Panc1 (cell line): ENCODE measurements at regions not wholly inside any gene's neighbourhood (a gene's known extent, or its start where the extent isn't known, plus 50 kb on each side); places are given as distances from the start of the nearest gene placed in this dataset.

Experiments
- ATAC-seq: fragments of 200-7000 bp; cut with Tn5 transposase; 2 replicates; pipeline ENCODE4 v1.9.1; 2020; ENCODE audit warnings: mild to moderate bottlenecking, moderate library complexity
- BruUV-seq: library from RNA; stranded (reverse); fragments of 400-500 nt; replicated peaks from 2 replicates; lab custom pipeline; 2021; lab: Mats Ljungman, UMichigan
- CTCF ChIA-PET: fragments of 300-600 bp; sonication (Branson Sonifier 250); formaldehyde crosslinking; loops from one replicate; lab custom pipeline; 2022; ENCODE audit warnings: antibody characterized with exemption; lab: Charles Lee
- POLR2A ChIA-PET: fragments of 300-600 bp; sonication (Branson Sonifier 250); formaldehyde crosslinking; loops from one replicate; lab custom pipeline; 2022; ENCODE audit warnings: antibody characterized with exemption; lab: Charles Lee
- DNase-seq: peaks from one replicate; pipeline ENCODE4 v3.0.0-alpha.2; 2010; ENCODE audit warnings: low read depth, low spot score
- H3K27ac ChIP-seq: 2 replicates; pipeline ENCODE4 v1.5.1; 2011; ENCODE audit warnings: mild to moderate bottlenecking, low read length, inconsistent platforms
- H3K27me3 ChIP-seq: fragments of 200-500 bp; sonication (Bioruptor generic); 2 replicates; pipeline ENCODE4 v1.6.0; 2014; ENCODE audit warnings: low read length, inconsistent platforms; ENCODE audit not compliant: control insufficient read depth, insufficient read depth
- H3K36me3 ChIP-seq: fragments of 200-500 bp; sonication (Bioruptor generic); 2 replicates; pipeline ENCODE4 v1.5.1; 2014; ENCODE audit warnings: inconsistent platforms, mild to moderate bottlenecking, low read length, moderate library complexity; ENCODE audit not compliant: control insufficient read depth, insufficient read depth
- H3K4me1 ChIP-seq: 2 replicates; pipeline ENCODE4 v1.5.1; 2011; ENCODE audit warnings: inconsistent platforms, mild to moderate bottlenecking, low read length, moderate library complexity; ENCODE audit not compliant: control insufficient read depth, insufficient read depth
- H3K4me3 ChIP-seq, 2 experiments: 2 replicates each; pipeline ENCODE4 v1.5.1; 2011 to 2012; ENCODE audit warnings: low read depth in 2 of 2, low read length in 2 of 2, mild to moderate bottlenecking in 2 of 2, inconsistent platforms in 1 of 2, moderate library complexity in 1 of 2
- H3K9me3 ChIP-seq: fragments of 200-500 bp; sonication (Bioruptor generic); 2 replicates; pipeline ENCODE4 v1.5.1; 2014; ENCODE audit warnings: low read depth, mild to moderate bottlenecking, inconsistent platforms, low read length, moderate library complexity; ENCODE audit not compliant: control insufficient read depth, insufficient read depth
- POLR2AphosphoS5 ChIP-seq: IDR thresholded peaks from 2 replicates; pipeline ENCODE4 v1.6.1; 2012; ENCODE audit warnings: mild to moderate bottlenecking, low read depth, low read length, moderate library complexity
- SIN3A ChIP-seq: IDR thresholded peaks from 2 replicates; pipeline ENCODE4 v1.6.1; 2012; ENCODE audit warnings: low read depth, mild to moderate bottlenecking, low read length, moderate library complexity, borderline replicate concordance; ENCODE audit not compliant: insufficient read depth
- TCF7L2 ChIP-seq: IDR thresholded peaks from 2 replicates; pipeline ENCODE4 v1.6.1; 2011; ENCODE audit warnings: mild to moderate bottlenecking, low read depth, low read length, inconsistent platforms
- in situ Hi-C: cut with HindIII; loops from 2 replicates; pipeline ENCODE4 v1.10.0; 2016; ENCODE audit warnings: low sequenced_read_pairs, low pct_unique_long_range_greater_than_20kb
- intact Hi-C: fragments of 100-400 bp; cut with micrococcal nuclease; formaldehyde crosslinking; loops from one replicate; pipeline ENCODE4 v1.10.0; 2022; ENCODE audit not compliant: unreplicated experiment
- TF ChIP-seq, protein P1 (sequence below), 2 experiments: IDR thresholded peaks; 2 replicates each; pipeline ENCODE4 v1.6.1; 2011 to 2012; ENCODE audit warnings: low read depth in 2 of 2, control low read depth in 1 of 2, low read length in 1 of 2, mild to moderate bottlenecking in 1 of 2, moderate library complexity in 1 of 2; ENCODE audit not compliant: insufficient read depth in 1 of 2
- TF ChIP-seq, protein P2 (sequence below): fragments of 450-650 bp; IDR thresholded peaks from 2 replicates; pipeline ENCODE4 v1.5.1; 2017; ENCODE audit warnings: mild to moderate bottlenecking

DNA sequence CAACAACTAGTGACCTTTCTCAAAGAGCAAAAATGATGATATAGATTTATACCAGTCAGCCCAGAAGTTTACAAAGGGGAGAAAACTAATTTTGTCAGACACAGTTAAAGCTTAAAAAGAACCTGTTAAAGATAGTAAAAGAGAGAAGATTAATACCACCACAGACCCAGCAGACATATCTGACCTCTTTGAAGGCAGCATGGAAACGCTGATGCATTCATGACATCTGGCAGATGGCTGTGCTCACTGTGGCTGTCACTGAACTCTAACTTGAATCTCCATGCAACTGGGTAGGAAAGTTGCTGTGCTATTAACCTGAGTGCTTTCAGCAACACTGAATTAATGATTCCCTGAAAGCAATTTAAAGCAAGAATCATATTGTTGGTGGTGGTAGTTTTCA lies 159.8 kb upstream of the PRDM1 start:
- Histone ChIP-seq H3K27ac (no peak overlapping the region), H3K4me3 (no peak overlapping the region), H3K27me3 (no peaks in the 10 kb centered on the region), H3K4me1 (no peaks in the 10 kb centered on the region), H3K9me3 (no peaks in the 10 kb centered on the region), H3K36me3 (no peaks in the 10 kb centered on the region)
- POLR2A ChIA-PET, result no interaction called here
- TF ChIP-seq POLR2AphosphoS5 (no peak), TCF7L2 (no peak), SIN3A (no peak)
- TF ChIP-seq, protein P1, sequence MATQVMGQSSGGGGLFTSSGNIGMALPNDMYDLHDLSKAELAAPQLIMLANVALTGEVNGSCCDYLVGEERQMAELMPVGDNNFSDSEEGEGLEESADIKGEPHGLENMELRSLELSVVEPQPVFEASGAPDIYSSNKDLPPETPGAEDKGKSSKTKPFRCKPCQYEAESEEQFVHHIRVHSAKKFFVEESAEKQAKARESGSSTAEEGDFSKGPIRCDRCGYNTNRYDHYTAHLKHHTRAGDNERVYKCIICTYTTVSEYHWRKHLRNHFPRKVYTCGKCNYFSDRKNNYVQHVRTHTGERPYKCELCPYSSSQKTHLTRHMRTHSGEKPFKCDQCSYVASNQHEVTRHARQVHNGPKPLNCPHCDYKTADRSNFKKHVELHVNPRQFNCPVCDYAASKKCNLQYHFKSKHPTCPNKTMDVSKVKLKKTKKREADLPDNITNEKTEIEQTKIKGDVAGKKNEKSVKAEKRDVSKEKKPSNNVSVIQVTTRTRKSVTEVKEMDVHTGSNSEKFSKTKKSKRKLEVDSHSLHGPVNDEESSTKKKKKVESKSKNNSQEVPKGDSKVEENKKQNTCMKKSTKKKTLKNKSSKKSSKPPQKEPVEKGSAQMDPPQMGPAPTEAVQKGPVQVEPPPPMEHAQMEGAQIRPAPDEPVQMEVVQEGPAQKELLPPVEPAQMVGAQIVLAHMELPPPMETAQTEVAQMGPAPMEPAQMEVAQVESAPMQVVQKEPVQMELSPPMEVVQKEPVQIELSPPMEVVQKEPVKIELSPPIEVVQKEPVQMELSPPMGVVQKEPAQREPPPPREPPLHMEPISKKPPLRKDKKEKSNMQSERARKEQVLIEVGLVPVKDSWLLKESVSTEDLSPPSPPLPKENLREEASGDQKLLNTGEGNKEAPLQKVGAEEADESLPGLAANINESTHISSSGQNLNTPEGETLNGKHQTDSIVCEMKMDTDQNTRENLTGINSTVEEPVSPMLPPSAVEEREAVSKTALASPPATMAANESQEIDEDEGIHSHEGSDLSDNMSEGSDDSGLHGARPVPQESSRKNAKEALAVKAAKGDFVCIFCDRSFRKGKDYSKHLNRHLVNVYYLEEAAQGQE (IDR thresholded peaks at IDR 0.05; ENCODE audit: insufficient read depth in 1 of 2, low read depth in 2 of 2, low read length in 1 of 2), result no peak
- TF ChIP-seq, protein P2, sequence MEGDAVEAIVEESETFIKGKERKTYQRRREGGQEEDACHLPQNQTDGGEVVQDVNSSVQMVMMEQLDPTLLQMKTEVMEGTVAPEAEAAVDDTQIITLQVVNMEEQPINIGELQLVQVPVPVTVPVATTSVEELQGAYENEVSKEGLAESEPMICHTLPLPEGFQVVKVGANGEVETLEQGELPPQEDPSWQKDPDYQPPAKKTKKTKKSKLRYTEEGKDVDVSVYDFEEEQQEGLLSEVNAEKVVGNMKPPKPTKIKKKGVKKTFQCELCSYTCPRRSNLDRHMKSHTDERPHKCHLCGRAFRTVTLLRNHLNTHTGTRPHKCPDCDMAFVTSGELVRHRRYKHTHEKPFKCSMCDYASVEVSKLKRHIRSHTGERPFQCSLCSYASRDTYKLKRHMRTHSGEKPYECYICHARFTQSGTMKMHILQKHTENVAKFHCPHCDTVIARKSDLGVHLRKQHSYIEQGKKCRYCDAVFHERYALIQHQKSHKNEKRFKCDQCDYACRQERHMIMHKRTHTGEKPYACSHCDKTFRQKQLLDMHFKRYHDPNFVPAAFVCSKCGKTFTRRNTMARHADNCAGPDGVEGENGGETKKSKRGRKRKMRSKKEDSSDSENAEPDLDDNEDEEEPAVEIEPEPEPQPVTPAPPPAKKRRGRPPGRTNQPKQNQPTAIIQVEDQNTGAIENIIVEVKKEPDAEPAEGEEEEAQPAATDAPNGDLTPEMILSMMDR, result no peak
- in situ Hi-C loops (no loop called here), intact Hi-C loops (no loop called here)
- ATAC-seq, result no peak
- CTCF ChIA-PET, result no interaction called here
- no peak for DNase-seq
- BruUV-seq, result no TSS peak

DNA sequence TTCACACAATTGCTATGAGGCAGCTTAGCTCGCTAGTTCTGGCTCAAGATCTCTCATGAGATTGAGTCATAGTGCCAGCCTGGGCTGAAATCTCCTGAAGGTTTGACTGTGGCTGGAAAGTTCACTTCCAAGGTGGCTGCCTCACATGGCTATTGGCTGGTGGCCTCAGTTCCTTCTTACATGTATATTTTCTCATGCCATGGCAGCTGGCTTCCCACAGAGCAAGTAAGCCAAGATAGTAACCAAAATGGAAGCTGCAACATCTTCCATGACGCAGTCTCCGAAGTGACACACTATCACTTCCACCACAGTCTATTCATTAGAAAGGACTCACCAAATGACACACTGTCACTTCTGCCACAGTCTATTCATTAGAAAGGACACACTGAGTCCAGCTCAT lies 160.4 kb upstream of the PRDM1 start:
- intact Hi-C loops (no loop called here), in situ Hi-C loops (no loop called here)
- H3K27ac ChIP-seq, result no peak overlapping the region
- ChIA-PET POLR2A (no interaction called here), CTCF (no interaction called here)
- TF ChIP-seq POLR2AphosphoS5, result no peak
- TF ChIP-seq, protein P2, result no peak
- no peak for TF ChIP-seq TCF7L2
- TF ChIP-seq SIN3A, result no peak
- TF ChIP-seq, protein P1 (IDR thresholded peaks at IDR 0.05; ENCODE audit: insufficient read depth in 1 of 2, low read depth in 2 of 2, low read length in 1 of 2), result no peak
- no TSS peak for BruUV-seq
- no peaks in the 10 kb centered on the region for H3K36me3 ChIP-seq
- H3K4me1 ChIP-seq, result no peaks in the 10 kb centered on the region
- H3K4me3 ChIP-seq, result no peak overlapping the region
- H3K9me3 ChIP-seq, result no peaks in the 10 kb centered on the region
- H3K27me3 ChIP-seq, result no peaks in the 10 kb centered on the region
- DNase-seq (no peak), ATAC-seq (no peak)
